Activated CD4-positive, CD25-positive, alpha-beta regulatory T cell (primary cell): ENCODE measurements at regions not wholly inside any gene's neighbourhood (a gene's known extent, or its start where the extent isn't known, plus 50 kb on each side); places are given as distances from the start of the nearest gene placed in this dataset.
"Not testable (repeated sequence)": the region's sequence is repeated elsewhere in the genome, so short reads cannot be mapped to it uniquely, and the experiment has no call there.

ENCODE experiments used
- DNase-seq, 4 experiments: peaks; one replicate each; lab custom pipeline; 2025; lab: John Stamatoyannopoulos, UW

DNA sequence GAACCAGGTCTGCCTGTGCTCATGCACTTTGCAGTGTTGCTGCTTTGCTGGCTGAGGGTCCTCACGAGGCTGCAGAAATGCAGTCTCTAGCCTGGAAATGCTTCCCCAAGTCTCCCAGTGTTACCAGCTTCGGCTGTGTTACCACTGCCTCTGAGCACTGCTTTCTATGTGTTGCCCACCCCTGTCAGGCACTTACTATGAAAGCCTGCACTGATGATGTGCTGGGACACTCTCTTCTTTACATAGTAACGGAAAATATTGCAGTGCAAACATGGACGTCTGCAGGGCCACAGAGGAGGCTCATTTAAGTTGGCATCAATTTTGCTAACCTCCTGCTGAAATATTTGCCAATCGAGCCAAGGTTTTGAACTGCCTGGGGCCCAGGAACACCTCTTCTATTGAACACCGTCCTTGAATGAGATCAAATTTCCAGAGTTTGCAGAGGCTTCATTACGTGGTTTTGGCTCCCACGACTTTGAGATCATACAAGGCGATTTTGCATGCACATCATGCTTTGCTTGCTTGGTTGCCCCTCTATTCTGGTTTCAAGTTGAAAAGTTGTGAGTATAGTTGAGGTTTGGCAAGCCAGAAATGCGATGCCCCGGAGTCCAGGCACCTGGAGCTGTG, 404.7 kb upstream of the PODXL start:
- DNase-seq: no peak

DNA sequence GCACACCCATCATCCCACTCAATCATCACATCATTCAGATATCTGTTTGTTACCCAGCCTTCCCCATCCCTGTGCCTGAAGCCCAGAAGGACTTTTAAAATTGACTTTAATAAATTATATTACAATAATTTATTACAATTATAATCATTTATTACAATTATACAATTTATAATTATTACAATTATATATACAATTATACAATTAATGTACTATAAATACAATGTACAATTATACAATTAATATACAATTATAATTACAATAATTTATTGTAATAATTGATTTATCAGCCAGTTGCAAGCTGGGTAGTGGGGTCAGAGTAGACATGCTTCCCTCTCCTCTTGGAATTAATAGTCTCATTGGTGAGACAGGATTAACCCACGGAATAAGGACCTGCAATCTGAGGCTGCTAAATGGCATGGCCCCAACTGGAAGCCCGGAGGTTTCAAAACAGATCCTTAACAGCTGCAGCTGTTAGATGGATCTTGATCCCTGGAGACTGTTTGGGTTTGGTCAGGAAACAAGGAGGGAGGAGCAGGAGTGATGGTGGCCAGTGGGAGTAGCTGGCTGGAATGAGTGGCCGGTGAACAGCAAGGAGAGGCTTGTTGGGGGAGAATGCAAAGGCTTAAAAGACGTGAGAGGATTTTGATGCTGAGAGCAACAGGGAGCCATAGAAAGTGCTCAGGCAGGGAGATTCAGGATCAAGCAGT, 402.8 kb upstream of the PODXL start:
- DNase-seq: no peak

GRCh38 chr7:131957338-131958020, 401.1 kb upstream of the PODXL start:
- DNase-seq: no peak

GRCh38 chr7:131956864-131957263, 400.4 kb upstream of the PODXL start:
- DNase-seq: no peak

GRCh38 chr7:131955679-131956078, 399.3 kb upstream of the PODXL start:
- no peak for DNase-seq

- no peak for DNase-seq
These were observed 396.8 kb upstream of the PODXL start for GRCh38 chr7:131953184-131953583.

- no peak for DNase-seq
These were observed 395.9 kb upstream of the PODXL start for GRCh38 chr7:131952365-131952764.

GRCh38 chr7:131950758-131951157, 394.3 kb upstream of the PODXL start:
- DNase-seq: no peak

- DNase-seq: no peak
These were observed 393.2 kb upstream of the PODXL start for GRCh38 chr7:131949659-131950058.

GRCh38 chr7:131948434-131949053, 392.1 kb upstream of the PODXL start:
- DNase-seq: no peak

GRCh38 chr7:131947661-131948060, 391.2 kb upstream of the PODXL start:
- no peak for DNase-seq

- no peak for DNase-seq
These were observed 389.6 kb upstream of the PODXL start for GRCh38 chr7:131945957-131946544.

DNA sequence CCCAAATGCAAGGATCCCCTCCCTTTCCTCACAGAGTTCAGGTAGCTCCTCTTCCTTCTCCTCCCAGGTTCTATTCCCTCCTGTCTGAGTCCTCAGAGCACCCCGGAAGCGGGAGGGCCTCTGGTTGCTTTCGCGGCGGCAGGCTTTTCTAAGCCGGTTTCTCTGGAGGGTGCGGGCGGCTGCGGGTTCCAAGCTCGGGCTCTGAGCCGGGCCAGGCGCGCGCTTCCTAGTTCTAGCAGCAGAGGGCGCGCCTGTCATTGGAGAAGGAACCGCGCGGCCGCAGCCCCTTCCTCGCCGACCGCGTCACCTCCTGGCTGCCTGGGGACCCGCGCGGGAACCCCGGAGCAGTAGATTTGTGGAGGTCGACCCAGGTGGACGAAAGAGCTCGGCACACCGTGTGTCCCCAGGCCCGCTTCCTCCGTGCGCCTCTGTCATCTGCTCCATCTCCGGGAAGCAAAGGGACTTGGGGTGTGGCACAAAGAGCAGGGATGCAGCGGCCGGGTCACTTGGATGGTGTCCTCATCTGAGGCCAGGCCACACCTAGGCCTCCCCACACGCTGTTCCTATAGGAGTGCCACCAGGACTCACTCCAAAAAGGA, 389.0 kb upstream of the PODXL start:
- no peak for DNase-seq

- DNase-seq: no peak
These were observed 388.2 kb upstream of the PODXL start for GRCh38 chr7:131944556-131945069.

GRCh38 chr7:131943646-131944045, 387.2 kb upstream of the PODXL start:
- DNase-seq: no peak

DNA sequence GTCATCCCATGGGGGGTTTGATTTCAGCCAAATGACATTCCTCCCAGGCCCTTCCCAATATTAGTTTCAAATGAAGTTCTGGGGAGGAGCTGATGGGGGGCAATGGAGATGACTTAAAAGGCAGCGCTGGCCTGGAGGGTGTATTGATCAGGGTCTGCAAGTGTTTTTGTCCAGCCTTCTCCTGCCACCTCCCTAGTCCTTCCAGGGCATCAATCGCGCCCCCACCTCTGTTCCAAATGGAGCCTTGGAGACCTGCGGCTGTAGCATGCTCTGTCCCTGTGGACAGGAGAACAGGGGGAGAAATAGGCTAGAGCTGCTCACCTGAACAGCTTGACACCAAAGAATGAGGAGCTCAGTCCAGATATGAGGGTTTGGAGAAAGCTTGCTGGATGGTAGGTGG, 386.8 kb upstream of the PODXL start:
- DNase-seq: no peak

GRCh38 chr7:131942287-131943150, 386.1 kb upstream of the PODXL start:
- no peak for DNase-seq

DNA sequence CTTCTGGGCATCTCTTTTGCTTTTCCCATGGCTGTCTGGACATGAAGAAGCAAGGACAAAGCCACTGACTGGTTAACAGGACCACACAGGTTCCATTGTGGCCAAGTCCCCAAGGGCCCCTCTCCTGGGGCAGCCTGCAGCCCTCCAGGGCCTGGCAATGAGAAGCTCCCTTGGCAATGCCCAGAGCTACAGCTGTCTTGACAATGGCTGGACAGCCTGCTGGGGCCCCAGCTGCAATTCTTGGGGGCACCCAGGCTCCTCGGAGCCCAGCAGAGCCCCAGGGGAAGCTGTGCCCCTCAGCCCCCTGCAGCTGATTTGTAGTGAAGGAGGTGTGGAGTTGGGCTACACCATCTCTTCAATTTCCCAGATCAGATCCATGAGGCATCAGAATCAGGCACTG, 384.9 kb upstream of the PODXL start:
- DNase-seq: no peak

GRCh38 chr7:131940621-131941165, 384.3 kb upstream of the PODXL start:
- DNase-seq: no peak

DNA sequence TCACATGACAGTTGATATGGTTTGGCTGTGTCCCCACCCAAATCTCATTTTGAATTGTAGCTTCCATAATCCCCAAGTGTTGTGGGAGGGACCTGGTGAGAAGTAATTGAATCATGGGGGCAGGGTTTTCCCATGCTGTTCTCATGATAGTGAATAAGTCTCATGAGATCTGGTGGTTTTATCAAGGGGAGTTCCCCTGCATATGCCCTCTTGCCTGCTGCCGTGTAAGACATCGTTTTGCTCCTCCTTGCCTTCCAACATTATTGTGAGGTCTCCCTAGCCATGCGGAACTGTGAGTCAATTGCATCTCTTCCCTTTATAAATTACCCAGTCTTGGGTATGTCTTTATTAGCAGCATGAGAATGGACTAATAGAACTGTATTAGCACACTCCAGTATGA, 382.4 kb upstream of the PODXL start:
- not testable (repeated sequence) for DNase-seq

- no peak for DNase-seq
These were observed 381.4 kb upstream of the PODXL start for GRCh38 chr7:131937868-131938267.
